ENCODE measurements at regions not wholly inside any gene's neighbourhood (a gene's known extent, or its start where the extent isn't known, plus 50 kb on each side); places are given as distances from the start of the nearest gene placed in this dataset.

DNA sequence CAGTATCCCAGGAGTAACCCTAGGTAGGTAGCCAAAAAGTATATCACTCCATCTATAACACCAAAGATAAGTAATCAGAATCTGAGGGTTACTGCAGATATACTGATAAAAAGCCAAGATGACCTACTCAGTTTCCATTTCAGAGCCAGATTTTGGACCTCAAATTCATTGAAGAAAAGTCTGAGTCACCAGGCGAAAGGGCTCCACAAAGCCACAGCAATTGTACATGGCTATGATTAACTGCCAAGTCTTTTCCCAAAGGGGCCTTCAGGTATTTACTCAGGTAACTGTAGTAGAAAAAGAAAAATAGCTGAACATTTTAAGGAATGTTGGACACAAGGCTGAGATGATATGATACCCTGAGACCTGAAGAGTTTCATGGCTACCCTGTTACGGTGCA is 75.6 kb upstream of the KCNH7 start:
- no peak overlapping the region for H3K4me3 Mint-ChIP-seq
- H3K36me3 Mint-ChIP-seq (ENCODE audit: low read depth) = no peaks in the 10 kb centered on the region
- H3K27me3 Mint-ChIP-seq = no peaks in the 10 kb centered on the region
- ATAC-seq (no peak), DNase-seq (no peak)
- no peaks in the 10 kb centered on the region for H3K9me3 ChIP-seq (ENCODE audit: control insufficient read depth, low read length, poor library complexity, severe bottlenecking)
- no peak overlapping the region for H3K27ac Mint-ChIP-seq
- no peaks in the 10 kb centered on the region for H3K4me1 Mint-ChIP-seq

DNA sequence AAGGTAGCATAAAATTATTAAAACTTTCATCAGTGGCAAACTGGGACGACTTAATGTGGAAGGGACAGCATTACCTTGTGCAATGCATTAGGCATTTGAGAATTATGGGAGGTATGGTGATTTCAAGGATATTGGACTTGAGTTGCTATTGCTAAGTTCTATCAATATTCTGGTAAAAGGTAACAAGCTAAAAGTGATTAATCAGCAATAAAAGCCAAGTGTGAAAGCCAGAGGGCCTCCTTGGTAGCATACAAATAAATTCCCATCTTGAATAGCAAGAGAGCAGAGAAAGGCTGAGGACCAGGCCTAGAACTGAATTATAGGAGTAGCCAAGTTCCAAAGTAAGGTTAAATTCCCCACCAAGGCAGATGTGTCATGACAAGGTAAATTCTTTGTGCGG is 74.2 kb upstream of the KCNH7 start:
- no peak for ATAC-seq
- Mint-ChIP-seq H3K4me3 (no peak overlapping the region), H3K27ac (no peak overlapping the region), H3K4me1 (no peaks in the 10 kb centered on the region), H3K27me3 (no peaks in the 10 kb centered on the region), H3K36me3 (ENCODE audit: low read depth) (no peaks in the 10 kb centered on the region)
- no peaks in the 10 kb centered on the region for H3K9me3 ChIP-seq (ENCODE audit: control insufficient read depth, low read length, poor library complexity, severe bottlenecking)
- DNase-seq = no peak

DNA sequence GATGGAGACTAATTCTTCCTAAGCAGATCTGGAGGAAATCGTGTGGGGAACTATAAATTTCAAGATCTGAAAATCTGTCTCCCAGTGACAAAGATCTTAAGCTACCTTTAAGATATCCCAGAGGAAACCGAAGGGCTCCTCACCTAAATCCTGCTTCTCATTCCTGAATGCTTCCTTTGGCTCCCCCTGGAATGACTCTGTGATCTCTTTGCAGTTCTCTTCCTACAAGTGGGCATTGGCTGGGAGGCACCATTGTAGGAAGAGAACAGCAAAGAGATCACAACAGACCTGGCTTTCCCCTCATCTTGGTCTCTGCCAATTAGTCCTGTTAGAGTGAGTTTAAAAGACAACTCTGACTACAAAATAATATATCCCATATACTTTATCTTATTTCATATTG is 70.0 kb upstream of the KCNH7 start:
- H3K36me3 Mint-ChIP-seq (ENCODE audit: low read depth) = no peaks in the 10 kb centered on the region
- DNase-seq = no peak
- H3K9me3 ChIP-seq (ENCODE audit: control insufficient read depth, low read length, poor library complexity, severe bottlenecking) = no peaks in the 10 kb centered on the region
- H3K27ac Mint-ChIP-seq = no peak overlapping the region
- ATAC-seq = no peak
- no peaks in the 10 kb centered on the region for H3K4me1 Mint-ChIP-seq
- H3K27me3 Mint-ChIP-seq = no peaks in the 10 kb centered on the region
- no peak overlapping the region for H3K4me3 Mint-ChIP-seq

DNA sequence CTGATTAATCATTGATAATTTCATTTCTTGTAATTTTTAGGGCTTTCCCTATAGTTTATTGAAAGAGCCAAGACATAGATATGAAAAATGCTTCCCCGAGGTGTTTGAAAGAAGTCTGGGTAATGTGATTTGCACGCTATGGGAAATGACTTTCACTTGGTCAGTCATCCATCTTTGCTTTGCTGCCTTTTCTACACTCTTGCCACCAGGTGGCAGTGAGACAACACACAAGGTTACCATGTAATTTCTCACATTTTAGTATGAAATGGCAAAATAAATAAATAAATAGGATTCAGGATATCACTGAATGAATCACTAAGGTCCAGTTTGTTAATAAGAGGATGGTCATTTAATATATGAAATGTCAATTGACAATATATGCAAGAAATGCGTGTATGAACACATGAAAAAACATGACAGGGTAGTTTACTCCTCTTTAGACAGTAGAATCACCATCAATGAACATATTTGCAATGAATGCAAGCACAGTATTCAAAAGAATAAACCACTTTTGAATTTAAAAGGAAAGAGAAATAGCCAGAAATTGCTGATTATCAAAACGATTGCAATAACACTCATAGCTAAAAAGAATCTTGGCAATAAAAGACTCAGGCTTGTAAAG is 52.2 kb upstream of the KCNH7 start:
- H3K9me3 ChIP-seq (ENCODE audit: control insufficient read depth, low read length, poor library complexity, severe bottlenecking) = no peaks in the 10 kb centered on the region
- no peak for DNase-seq

DNA sequence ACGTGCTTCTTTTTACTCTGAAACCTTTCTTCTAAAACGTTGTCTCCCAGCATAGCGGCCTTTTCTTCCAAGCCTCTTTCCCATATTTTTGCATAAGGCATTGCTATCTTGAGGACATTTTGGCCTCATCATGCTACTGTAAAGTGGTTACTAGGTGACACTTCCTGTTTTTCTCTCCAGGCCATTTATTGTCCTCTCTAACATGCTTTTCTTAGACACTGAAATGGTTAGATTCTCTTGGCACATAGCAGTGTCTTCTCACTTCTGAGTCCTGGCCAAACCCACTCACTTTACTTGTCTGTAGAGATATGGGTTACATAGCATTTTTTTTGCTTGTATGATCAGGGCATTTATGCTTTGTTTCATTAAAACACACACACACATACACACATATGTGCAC is 50.1 kb upstream of the KCNH7 start:
- Mint-ChIP-seq H3K36me3 (ENCODE audit: low read depth) (no peaks in the 10 kb centered on the region), H3K4me3 (no peak overlapping the region), H3K27me3 (no peaks in the 10 kb centered on the region), H3K27ac (no peak overlapping the region), H3K4me1 (no peaks in the 10 kb centered on the region)
- ATAC-seq (no peak), DNase-seq (no peak)
- no peaks in the 10 kb centered on the region for H3K9me3 ChIP-seq (ENCODE audit: control insufficient read depth, low read length, poor library complexity, severe bottlenecking)

More for the DNA sequence above, 52.2 kb upstream of the KCNH7 start:
- no peak for ATAC-seq
- H3K27ac Mint-ChIP-seq = no peak overlapping the region
- H3K4me3 Mint-ChIP-seq = no peak overlapping the region
- H3K27me3 Mint-ChIP-seq = no peaks in the 10 kb centered on the region
- H3K4me1 Mint-ChIP-seq = no peaks in the 10 kb centered on the region
- H3K36me3 Mint-ChIP-seq (ENCODE audit: low read depth) = no peaks in the 10 kb centered on the region

All from T-helper 17 cell (primary cell).